GM12891 (cell line): ENCODE measurements at regions not wholly inside any gene's neighbourhood (a gene's known extent, or its start where the extent isn't known, plus 50 kb on each side); places are given as distances from the start of the nearest gene placed in this dataset.
"Not testable (repeated sequence)": the region's sequence is repeated elsewhere in the genome, so short reads cannot be mapped to it uniquely, and the experiment has no call there.

ENCODE experiments used
- POLR2A ChIP-seq: IDR thresholded peaks from 2 replicates; pipeline ENCODE4 v1.6.1; 2011; ENCODE audit warnings: low read depth, low read length, control low read depth
- SPI1 ChIP-seq: IDR thresholded peaks from 2 replicates; pipeline ENCODE4 v1.6.1; 2011; ENCODE audit warnings: low read depth, low read length, control low read depth

- TF ChIP-seq SPI1, POLR2A: not testable (repeated sequence)
These were observed 228.3 kb upstream of the SPOPL start for GRCh38 chr2:138273280-138273679.
